ENCODE measurements at regions not wholly inside any gene's neighbourhood (a gene's known extent, or its start where the extent isn't known, plus 50 kb on each side); places are given as distances from the start of the nearest gene placed in this dataset.

DNA sequence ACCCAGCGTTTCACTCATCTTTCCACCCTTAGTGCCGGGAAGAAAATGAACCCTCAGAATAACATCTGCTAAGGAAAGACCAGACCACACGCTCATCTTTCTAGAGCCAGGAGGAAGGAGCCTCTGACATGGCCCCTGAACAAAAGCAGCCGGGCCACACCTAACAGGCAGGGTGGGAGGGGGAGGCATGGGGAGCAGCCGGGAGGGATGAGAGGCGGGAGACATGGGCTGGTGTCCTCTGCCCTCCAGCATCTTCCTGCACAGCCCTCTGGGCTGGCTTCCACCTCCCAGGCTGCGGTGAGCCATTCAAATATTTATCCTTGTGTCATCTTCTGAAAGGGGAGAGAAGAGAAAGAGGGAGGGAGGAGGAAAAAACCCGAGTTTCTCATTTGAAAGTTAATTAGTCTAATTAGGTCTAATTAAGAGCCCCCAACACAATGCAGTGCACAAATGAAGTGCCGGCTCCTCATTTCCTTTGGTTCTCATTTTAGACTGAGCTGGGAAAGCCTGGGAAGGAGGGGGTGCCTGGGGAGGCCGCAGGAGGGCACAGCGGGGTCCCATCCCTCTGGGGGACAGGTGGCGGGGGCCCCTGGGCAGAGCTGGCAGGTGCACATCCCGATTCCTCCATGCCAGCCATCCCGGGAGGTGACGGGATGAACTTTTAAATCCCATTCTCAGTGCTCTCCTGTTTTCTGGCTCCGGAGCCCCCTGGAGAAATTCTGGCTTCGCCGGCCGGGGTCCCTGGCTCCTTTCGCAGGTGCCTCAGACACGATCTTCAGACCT lies 90.5 kb downstream of the ENGASE start:
- DNase-seq, result no peak

DNA sequence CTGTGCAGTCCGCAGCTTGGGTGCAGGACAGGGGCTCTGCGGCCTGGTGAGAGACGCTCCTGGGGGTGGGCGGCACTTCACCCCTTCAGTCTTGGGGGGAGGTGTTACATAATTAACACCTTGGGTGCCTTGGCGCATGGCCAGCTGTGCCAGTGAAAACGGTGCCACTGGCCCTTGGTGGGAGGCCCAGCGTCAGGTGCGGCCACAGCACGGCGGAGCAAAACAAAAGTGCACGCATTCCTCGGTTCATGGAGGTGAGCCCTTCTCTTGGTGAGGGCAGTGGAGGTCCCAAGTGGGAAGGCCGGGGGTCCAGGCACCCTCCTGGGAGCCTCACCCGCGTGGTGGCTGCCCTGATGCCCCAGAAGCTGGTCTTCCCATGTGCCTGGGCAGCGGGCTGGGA lies 89.8 kb downstream of the ENGASE start:
- DNase-seq, result no peak

DNA sequence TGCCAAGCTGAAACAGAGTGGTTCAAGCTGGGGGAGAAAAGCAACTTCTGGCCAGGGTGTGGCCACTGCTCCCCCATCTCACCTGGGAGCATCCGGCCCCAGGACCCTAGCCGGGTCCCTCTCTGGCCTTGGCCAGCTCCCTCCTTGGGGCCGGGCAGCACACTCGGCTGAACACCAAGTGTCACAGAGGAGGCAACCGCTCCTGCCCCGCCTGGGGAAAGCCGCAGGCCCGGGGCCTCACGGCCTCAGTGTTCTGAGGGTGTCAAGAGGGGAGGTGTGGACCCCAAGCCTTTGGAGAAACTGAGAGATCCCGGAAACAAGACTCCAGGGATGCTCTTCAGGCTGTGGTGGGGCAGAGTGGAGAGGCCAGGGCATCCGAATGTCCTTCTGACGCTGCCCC lies 88.4 kb downstream of the ENGASE start:
- DNase-seq, result no peak

DNA sequence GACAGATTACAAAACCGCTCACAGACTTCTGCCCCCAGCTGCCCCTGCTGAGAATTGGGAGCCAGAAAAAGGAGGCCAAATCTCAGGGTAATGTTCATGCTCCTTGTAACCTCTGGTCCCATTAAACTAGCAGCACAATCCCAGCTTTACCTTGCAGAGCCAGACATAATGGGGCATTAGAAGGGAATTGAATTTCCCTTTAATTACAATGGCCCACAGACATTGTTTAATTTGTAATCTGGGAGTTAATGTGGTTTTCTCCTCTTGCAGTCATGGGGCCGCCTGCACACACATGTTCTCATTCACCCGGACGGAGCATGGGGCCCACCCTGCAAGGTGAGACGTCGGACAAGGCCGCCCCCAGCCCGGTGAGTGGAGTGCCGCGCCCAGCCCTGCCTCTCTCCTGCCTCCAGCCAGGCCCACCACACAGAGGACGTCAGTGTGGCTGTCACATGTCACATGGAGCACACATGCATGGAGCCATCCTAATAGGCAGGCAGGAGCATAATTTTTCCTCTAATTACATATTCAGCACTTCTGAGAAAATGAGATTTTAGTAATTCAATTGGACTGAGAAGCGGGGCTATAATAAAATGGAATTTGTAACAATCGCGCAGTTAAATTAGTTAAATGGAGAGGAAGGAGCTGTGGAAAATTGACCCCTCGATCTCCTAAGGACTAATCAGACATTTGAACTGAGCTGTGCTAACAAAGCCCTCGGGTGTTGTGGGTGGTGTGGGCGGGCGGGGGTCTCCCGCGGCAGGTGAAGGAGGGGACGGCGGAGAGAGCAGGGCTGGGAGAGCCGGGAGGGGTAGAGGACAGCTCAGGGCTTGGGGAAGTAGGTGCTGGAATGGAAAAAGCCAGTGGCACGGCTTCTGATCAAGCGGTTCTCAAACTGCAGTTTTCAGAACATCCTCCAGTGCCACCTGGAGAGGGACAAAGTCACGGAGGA lies 87.7 kb downstream of the ENGASE start:
- DNase-seq, result no peak

DNA sequence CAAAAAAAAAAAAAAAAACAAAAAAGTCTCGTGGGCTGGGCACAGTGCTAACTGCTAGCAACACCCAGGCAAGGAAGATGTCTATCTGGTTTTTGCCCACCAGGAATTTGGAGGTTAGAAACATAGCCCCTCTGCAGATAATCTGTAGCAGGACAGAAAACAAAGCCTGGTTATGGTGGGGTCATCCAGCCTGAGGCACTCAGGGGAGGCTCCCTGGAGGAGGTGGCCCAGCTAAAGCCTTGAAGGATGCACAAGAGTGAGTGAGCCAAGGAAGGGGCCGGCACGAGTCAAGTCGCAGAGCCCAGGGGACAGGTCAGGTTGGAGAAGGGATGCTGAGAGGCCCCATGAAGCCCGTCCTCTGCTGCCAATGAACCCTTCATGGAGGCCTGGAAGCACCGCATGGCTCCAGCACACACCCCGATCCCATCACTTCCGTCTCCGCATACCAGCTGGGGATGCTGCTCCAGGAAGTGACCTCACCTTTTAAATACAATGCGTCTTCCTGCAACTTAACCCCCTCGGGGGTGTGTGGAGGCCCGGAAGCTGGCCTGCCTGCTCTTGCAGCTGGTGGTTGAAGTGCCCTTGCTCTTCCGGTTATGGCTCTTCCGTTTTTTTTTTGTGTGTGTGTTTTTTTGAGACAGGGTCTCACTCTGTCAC lies 86.5 kb downstream of the ENGASE start:
- DNase-seq, result no peak

DNA sequence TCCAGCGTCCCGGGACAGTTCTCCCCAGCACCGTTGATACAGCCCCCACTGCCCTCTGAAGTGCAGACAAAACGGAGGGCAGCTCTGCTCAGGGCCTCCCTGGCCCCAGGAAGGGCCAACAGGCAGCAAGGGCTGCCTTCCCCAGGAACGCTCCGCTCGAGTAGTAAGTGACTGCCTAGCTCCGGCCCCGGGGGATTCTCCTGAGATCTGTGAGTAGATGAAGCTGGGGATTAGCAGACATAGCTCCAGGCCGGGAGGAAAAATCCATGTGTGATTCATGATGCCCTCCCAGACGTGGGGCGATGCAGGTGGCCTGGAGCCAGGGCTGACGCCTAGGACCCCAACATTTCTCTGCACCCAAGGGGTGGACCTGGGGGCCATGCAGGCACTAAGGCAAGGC lies 85.3 kb downstream of the ENGASE start:
- no peak for DNase-seq

DNA sequence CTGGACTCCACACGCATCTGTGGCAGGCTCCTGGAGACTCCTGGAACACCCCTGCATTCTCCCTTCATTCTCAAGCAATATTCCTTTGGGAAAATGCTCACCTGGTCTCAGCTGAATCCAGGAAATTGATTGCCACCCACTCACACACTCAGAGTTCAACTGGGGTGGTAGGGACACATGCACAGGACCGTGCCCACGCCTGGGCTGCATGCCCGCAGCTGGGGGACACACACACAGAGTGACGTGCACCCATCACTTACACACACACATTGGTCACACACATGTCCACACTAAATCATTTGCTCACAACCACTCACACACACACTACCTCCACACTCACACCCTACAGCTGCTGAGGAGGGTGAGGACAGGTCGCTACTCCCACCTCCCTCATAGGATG lies 84.8 kb downstream of the ENGASE start:
- no peak for DNase-seq

DNA sequence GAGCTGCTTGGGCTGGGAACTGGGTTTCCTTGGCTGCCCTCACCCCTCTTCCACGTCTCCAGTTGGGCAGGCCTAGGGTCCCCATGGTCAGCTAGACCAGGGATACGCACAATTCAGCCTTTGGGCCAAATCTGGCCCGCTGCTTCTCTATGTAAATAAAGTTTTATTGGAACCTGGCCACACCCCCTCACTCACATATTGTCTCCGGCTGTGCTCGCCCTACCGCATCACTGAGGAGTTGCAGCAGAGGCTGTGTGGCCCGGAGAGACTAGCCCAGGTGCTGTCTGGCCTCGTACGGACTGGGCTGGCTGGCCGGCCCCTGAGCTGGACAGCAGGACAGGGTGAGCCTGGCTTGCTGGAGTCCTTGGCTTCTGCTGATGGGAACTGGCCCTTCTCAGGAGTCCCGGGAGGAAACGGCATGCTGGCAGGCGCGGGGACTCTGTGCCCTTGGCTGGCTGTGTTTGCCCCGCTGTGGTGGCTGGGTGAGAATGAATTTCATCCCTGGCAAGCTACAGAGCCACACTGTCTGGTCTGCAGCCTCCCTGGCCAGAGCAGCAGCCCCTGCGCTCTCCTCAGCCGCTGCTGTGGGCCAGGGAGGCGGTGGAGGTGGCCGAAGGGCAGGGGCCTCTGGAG lies 82.0 kb downstream of the ENGASE start:
- DNase-seq, result no peak

DNA sequence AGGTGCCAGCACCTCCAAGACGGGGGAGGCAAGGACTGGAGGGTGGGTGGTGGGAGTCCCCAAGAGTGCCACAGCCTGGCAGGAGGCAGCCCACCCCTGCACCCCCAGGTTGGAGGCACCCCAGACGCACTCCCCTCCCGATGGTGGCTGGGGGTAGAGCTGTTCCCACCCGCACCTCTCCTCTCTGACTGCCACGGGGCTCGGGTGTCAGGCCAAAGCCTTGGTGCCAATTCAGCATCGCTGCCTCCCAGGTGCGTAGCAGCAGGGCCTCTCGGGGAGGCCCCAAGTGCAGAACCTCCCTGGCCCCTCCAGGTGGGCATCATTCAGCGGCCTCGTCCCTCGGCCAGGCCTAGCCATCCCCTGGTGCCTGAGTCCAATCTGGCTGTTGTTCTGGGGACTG lies 81.1 kb downstream of the ENGASE start:
- DNase-seq, result no peak

DNA sequence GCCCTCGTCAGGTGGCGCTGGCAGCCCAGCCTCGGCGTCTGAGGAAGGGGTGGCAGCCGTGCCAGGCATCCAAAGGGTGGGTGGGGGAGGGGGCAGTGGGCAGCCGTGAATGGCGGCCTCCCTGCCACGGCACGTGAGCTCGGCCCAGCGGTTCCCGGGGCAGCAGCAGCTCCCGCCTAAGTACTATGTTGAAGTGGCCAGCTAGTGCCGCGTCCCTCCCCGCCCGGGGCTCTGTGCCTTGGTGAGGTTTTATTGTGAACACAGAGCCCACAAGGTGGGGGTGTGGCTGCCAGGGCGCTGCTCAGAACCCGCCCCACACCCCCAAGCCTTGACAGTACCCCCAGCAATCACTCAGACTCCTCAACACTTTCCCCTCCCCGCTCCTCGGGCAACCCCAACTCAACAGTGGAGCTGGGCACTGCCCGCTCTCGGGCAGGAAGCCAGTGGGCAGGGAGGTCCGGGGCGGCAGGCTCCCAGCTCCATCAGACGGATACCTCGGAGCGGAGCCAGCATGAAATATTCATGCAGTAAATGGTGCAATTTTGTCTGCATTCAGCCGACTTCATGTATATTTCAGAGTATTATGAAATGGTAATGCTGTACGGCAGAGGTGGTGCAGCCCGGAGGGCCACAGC lies 80.4 kb downstream of the ENGASE start:
- no peak for DNase-seq

DNA sequence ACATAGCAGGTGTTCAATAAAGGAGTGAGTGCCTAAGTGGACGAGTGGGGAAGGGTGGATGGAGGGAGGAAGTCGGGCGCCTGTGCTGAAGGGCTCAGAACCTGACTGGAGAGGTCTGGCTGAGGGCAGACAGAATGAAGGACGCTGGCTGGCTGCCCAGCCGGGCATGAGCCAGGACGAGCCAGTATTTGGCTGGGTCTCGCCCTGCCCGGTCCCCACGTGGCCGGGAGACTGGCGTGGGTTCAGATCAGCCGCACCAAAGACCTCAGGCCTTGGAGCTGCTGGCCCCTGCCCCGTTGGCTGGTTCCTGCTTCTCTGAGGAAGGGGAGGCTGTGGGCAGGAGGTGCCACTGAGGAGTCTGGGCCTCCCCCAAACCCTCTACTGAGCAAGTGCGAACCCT lies 79.8 kb downstream of the ENGASE start:
- no peak for DNase-seq

DNA sequence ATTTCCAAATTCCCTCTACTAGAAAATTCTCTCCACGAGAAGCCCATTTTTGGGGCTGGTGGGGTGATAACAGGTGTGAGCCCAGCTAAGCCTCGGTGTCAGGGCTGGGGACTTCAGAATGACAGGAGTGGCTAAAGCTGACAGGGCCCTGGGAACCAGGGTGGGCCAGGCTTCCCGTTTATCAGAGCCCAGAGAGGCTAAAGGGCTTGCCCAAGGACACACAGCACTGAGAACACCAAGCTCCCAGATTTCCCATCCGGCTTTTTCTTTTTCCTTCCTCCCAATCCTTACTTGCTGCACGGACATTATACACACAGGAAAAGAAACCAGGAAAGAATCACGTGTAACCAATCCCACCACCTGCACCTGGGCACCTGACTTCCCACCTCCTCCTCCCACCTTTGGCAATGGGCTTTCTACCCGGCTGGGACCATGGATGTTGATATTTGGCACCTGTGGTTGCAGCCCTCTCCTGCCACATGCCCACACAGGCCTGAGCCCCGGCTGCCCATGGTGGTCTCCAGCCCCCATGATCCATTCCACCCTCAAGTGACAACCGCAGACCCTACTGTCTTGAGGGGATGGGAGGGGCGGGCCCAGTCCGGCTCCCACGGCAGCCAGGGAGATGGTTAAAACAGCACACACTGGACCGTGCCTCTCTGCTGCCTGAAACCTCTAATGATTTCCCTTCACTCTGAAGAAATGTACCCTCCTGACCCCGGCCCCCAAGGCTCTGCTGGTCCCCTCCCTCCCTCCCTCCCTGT lies 78.9 kb downstream of the ENGASE start:
- DNase-seq, result no peak

DNA sequence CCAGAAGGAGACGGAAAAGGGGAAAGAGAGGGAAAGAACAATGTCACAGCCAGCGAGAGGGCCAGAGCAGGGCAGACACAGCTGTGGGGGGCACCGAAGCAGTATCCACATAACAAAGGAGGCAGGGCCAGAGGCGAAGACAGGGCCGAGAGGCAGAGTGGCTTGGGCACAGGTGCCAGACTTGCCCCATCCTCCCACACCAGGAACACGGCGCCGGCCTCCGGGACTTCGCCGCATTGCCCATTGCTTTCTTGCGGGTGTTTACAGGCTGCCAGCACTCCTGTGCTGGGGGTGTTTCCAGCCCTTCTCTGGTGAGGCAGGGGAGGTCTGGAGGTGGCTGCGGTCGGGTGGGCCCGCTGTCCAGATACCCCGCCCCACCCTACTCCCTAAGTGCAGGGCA lies 78.0 kb downstream of the ENGASE start:
- DNase-seq, result no peak

DNA sequence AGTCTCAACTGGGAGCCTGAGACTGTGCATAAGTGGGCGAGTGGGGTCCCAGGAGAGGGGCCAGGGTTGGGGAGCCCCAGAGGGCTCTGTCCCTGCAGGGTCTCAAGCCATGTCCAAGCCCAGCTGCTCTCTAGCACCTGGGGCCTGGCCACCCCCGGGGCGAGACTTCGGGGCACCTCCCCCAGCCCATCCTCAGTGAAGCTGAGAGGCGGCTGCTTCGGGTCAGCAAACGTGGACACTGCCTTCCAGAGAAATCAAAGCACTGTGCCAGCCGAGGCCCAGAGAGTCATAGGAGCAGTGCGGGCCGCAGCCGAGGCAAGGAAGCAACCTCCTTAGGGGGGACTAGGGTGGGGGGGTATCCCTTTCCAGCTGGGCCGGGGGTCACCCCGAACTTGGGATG lies 77.5 kb downstream of the ENGASE start:
- no peak for DNase-seq

DNA sequence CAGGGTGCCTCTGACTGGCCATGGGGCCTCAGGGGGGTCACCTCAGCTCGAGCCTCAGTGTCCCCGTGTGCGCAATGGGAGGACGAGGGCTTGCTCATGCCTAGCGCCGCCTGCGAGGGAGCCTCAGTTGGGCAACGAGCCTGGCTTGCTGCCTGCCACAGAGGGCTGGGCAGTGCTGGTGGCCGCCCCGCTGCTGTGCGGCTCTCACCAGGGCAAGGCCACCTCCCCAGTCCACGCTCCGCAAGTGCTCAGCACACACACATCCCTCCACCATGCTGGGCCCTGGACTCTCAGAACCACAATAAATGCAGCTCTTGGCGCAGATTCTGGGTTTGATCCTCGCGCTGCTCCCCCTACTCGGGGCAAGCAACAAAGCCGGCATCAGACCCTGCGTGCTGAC lies 76.2 kb downstream of the ENGASE start:
- no peak for DNase-seq

DNA sequence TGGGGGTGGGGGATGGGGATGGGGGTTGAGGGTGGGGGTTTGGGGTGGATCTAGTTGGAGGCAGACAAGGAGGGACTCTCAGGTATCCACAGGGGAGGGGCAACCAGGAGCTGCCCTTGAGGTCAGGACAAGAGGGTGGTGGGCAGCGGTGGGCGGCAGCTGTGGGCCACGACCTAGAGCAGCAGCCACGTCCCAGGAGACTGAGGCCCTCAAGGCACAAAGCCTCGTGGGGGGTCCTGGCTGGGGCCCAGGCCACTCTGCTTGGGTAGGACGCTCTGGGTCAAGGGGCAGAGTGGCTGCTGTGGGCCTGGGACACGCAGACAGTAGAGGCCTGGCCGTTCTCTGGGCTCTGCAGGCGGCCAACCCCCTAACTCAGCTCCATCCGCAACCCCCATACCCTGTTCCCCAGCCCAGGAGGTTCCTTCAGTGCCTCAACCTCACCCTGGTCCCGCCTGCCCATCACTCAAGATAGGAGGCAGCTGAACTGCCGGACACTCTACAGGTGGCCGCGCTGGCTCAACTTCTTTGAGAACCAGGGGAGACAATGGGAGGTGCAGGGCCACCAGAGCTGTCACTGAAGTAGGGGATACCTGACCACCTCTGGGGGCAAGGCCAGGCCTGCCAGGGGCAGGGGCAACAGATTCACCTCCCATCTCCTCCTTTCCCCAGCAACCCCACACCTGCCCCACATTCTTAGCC lies 75.6 kb downstream of the ENGASE start:
- no peak for DNase-seq

DNA sequence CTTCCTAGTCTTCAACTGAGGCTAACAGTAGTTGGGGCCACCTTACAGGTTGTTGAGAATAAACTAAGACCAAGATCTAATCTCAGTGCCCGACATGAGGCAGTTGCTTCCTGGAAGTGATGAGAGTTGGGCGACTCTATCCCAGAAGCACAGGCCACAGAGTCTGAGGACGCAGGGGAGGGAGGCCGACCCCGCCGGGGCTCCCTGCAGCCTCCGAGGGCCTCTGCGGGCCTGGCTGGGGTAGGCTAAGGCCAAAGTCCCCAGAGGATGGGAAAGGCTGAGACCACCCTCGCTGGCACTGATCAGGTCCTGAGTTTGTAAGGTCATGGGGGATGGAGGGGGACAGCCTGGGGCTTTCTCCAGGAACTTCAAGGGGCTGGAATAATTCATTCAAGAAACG lies 74.0 kb downstream of the ENGASE start:
- no peak for DNase-seq

DNA sequence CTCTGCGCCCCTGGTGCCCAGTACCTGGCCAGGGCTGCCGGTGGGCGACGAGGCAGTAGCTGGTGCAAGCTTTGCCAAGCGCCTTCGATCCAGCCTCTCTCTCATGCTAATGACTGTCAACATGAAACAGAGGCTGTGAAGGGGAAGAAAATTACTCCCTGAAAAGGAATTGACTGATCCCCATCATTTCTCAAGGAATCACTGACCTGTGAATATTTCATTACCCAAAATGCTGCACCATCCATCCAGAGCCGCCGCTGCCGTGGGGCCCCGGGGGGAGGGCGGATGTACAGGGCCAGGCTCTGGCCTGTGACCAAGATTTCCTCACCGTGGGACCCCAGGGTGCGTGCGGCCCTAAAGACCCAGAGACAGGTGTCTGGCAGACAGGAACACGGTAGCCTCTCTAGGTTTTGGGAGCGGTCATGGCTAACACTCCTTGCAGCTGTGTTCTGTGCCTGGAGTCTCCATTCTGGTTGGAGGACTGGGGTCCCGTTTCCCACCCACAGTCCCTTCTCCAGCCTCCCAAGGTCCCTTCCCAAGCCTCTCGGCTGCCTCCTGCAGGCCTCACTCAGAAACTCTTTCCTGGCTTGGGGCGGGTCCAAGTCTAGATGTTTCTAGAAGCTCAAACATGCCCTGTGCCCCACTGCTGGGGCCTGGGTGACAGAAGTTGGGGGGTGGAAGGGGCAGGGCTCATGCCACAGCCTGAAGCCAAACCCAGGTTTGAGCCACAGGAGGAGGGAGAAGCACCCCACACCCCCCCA lies 73.3 kb downstream of the ENGASE start:
- DNase-seq, result no peak

DNA sequence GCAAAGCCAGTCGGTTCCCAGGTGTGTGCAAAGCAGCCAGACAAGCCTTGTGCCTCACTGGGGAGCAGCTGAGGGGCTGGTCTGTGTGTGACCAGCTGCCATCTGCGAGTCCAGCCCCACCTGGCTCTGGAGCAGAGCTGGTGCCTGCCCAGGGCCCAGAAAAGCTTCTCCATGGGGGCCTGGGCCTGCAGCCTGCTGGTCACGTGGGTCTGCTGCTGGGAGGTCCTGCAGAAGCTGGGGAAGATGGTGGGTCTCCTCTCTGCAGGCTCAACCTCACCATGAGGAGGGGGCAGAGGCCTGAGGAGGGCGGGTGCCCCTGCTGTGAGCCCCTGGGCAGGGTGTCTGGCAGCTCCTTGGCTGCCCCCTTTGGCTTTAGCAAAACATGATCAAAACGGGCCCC lies 71.9 kb downstream of the ENGASE start:
- no peak for DNase-seq

DNA sequence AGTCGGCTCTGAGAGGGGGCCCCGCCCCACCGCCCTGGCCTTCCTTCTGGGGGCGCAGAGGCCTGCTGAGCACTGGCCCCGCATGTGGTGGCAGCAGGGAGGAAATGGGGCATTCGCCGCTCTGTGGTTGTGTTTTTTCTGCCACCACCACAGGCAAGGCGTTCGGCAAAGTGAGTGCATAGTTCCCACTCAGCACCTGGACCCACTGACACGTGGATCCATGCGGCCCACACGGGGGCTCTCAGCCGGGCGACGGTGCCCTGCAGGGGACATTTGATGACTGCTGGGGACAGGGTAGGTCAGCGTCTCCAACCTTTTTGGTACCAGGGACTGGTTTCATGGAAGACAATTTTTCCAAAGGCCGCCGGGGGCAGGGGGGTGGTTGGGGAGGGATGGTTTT lies 70.9 kb downstream of the ENGASE start:
- no peak for DNase-seq
